Esophagus squamous epithelium (tissue), 5 donors: ENCODE measurements at regions not wholly inside any gene's neighbourhood (a gene's known extent, or its start where the extent isn't known, plus 50 kb on each side); places are given as distances from the start of the nearest gene placed in this dataset.

Source experiments
- DNase-seq: peaks from one replicate; lab custom pipeline; 2025; lab: John Stamatoyannopoulos, UW
- H3K27ac ChIP-seq, 4 donors: fragments of 200-600 bp; sonication (generic); one replicate each; pipeline ENCODE4 v1.5.1; 2016 to 2019; ENCODE audit warnings: mild to moderate bottlenecking in 1 of 4
- H3K27me3 ChIP-seq, 4 donors: fragments of 200-600 bp; sonication (generic); 1 replicate in 3 of 4; 2 replicates in 1 of 4; pipeline versions ENCODE4 v1.5.1 to v1.6.0; 2017 to 2021; ENCODE audit warnings: antibody characterized with exemption in 1 of 4
- H3K36me3 ChIP-seq, 3 donors: fragments of 200-600 bp; sonication (generic); one replicate each; pipeline ENCODE4 v1.5.1; 2016 to 2019
- H3K4me1 ChIP-seq, 3 donors: fragments of 200-600 bp; sonication (generic); one replicate each; pipeline ENCODE4 v1.5.1; 2017 to 2019
- H3K4me3 ChIP-seq, 4 donors: fragments of 200-600 bp; sonication (generic); 1 replicate in 3 of 4; 2 replicates in 1 of 4; pipeline ENCODE4 v1.5.1; 2016 to 2019; ENCODE audit warnings: mild to moderate bottlenecking in 2 of 4, moderate library complexity in 1 of 4
- H3K9me3 ChIP-seq, 3 donors: fragments of 200-600 bp; sonication (generic); one replicate each; pipeline ENCODE4 v1.5.1; 2016 to 2019
- CTCF ChIP-seq, 6 experiments: fragments of 450-650 bp in 4 of 6; fragments of 200-600 bp in 2 of 6; sonication (generic) in 2 of 6; IDR thresholded peaks; one replicate each; pipeline ENCODE4 v1.5.1; 2016 to 2019; ENCODE audit warnings: antibody characterized with exemption in 6 of 6, mild to moderate bottlenecking in 4 of 6, moderate library complexity in 4 of 6
- POLR2A ChIP-seq, 4 donors: fragments of 450-650 bp; IDR thresholded peaks; one replicate each; pipeline ENCODE4 v1.6.1; 2017; ENCODE audit warnings: antibody characterized with exemption in 4 of 4, mild to moderate bottlenecking in 4 of 4, moderate library complexity in 3 of 4
- WGBS, 2 donors: methylation state at CpG; one replicate each; pipeline ENCODE4 v1.1.5; 2018; 5-methylcytosine and 5-hydroxymethylcytosine counted together
- intact Hi-C: fragments of 100-400 bp; cut with DNase I; formaldehyde crosslinking; loops from one replicate; pipeline ENCODE4 v1.15.0; 2022
- donor health status: DM: yes; HTN: yes; CAD: no.

DNA sequence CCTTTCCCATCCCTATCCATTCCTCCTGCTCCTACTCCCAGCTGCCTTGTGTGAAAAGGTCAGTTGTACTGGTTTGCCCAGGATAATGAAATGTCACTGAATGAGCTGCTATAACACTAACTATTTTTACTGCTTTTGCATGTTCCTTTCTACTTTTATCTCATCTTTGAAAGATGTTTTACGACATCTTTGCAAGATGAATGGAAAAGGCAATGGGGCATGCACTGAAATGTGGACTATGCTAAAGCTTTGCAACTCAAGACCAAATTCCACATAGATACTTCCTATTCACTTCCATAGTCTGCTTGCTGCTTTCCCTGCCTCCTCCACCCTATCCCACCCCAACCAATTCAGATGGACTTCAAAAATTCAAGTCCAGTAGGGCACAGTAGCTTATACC, 111.3 kb downstream of the SETD4 start:
- no peaks in the 10 kb centered on the region for H3K27me3 ChIP-seq
- WGBS, 2 donors: 56 to 87% methylated on average over 1 of the region's 1 CpG
- DNase-seq: no peak
- no peak overlapping the region for H3K4me3 ChIP-seq
- intact Hi-C loops: no loop called here
- TF ChIP-seq POLR2A (IDR thresholded peaks at IDR 0.05) (no peak), CTCF (IDR thresholded peaks at IDR 0.05) (no peak)
- H3K27ac ChIP-seq: no peak overlapping the region
- H3K4me1 ChIP-seq: no peaks in the 10 kb centered on the region
- H3K9me3 ChIP-seq: no peaks in the 10 kb centered on the region
- H3K36me3 ChIP-seq: no peaks in the 10 kb centered on the region

DNA sequence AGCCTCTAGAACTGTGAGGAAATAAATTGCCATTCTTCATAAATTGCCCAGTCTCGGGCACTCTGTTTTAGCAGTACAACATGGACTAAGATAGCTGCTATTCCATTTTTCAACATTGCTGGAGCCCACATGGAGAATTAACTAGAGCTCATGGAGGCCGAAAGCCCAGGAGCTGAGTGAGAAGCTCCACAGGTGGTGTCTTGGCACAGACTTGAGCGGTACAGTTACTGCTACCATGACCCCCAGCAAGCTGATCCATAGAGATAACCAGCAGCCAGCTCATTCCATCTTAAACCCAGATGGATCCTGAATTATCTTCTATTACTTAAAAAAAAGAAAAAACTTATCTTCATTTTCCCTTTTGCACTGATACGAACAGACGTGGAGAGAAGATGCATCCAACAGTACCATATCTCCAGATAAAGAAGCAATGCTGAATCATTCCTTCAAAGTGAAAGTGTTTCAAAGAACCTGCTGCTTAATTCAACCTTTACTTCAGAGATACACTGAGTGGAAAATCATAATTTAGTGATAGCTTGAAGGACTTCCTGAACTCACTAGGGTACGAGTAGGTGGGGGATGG, 115.1 kb downstream of the SETD4 start:
- no peak for DNase-seq
- Histone ChIP-seq H3K27ac (no peak overlapping the region), H3K4me3 (no peak overlapping the region), H3K27me3 (peaks cover 0 to 5% (median 0%) of the 10 kb centered on the region in 4 donors), H3K36me3 (no peaks in the 10 kb centered on the region), H3K9me3 (no peaks in the 10 kb centered on the region), H3K4me1 (no peaks in the 10 kb centered on the region)
- intact Hi-C loops: no loop called here
- WGBS, 2 donors: 82 to 87% methylated on average over 5 to 6 of the region's 6 CpGs
- TF ChIP-seq CTCF (IDR thresholded peaks at IDR 0.05) (no peak), POLR2A (IDR thresholded peaks at IDR 0.05) (no peak)

DNA sequence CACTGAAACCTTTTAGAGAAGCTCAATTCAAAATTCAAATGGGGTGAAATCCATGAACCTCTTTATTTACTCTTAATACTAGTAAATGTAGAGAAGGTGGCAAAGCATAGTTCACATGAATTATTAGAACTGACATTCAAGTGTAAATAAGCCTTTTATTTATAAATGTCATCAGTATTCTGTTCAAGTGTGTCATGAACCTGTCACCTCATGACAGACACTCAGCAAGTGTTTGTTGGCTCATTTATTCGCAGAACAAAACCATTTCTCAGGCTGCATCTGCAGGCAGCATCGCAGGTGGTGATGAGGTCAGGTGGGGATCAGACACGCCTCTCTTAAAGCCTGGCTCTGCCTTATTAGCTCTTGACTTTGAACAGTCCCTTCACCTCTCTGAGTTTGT, 116.6 kb downstream of the SETD4 start:
- no peak for TF ChIP-seq CTCF (IDR thresholded peaks at IDR 0.05)
- TF ChIP-seq POLR2A (IDR thresholded peaks at IDR 0.05): no peak
- H3K4me3 ChIP-seq: no peak overlapping the region
- intact Hi-C loops: no loop called here
- H3K36me3 ChIP-seq: no peaks in the 10 kb centered on the region
- 83 to 85% methylated on average over 3 of the region's 3 CpGs for WGBS, 2 donors
- no peak overlapping the region for H3K27ac ChIP-seq
- no peaks in the 10 kb centered on the region for H3K9me3 ChIP-seq
- no peaks in the 10 kb centered on the region for H3K4me1 ChIP-seq
- DNase-seq: no peak
- H3K27me3 ChIP-seq: peaks cover 0 to 5% (median 0%) of the 10 kb centered on the region in 4 donors

- Histone ChIP-seq H3K27me3 (peaks cover 0 to 5% (median 0%) of the 10 kb centered on the region in 4 donors), H3K4me3 (no peak overlapping the region), H3K4me1 (no peaks in the 10 kb centered on the region), H3K36me3 (no peaks in the 10 kb centered on the region), H3K27ac (no peak overlapping the region), H3K9me3 (no peaks in the 10 kb centered on the region)
- intact Hi-C loops: no loop called here
- TF ChIP-seq POLR2A (IDR thresholded peaks at IDR 0.05) (no peak), CTCF (IDR thresholded peaks at IDR 0.05) (no peak)
- no peak for DNase-seq
- WGBS, 2 donors: 80 to 86% methylated on average over 8 of the region's 8 CpGs
Observed at GRCh38 chr21:35942211-35943144, 117.8 kb downstream of the SETD4 start.
